GF-D8 (cell line): ENCODE measurements at regions not wholly inside any gene's neighbourhood (a gene's known extent, or its start where the extent isn't known, plus 50 kb on each side); places are given as distances from the start of the nearest gene placed in this dataset.
A peak's percentile ranks its signal among the peaks of the same experiment; 100 is the strongest.
"Not testable (repeated sequence)": the region's sequence is repeated elsewhere in the genome, so short reads cannot be mapped to it uniquely, and the experiment has no call there.

Experiments used
- DNase-seq: peaks from one replicate; lab custom pipeline; 2025; lab: John Stamatoyannopoulos, UW

DNA sequence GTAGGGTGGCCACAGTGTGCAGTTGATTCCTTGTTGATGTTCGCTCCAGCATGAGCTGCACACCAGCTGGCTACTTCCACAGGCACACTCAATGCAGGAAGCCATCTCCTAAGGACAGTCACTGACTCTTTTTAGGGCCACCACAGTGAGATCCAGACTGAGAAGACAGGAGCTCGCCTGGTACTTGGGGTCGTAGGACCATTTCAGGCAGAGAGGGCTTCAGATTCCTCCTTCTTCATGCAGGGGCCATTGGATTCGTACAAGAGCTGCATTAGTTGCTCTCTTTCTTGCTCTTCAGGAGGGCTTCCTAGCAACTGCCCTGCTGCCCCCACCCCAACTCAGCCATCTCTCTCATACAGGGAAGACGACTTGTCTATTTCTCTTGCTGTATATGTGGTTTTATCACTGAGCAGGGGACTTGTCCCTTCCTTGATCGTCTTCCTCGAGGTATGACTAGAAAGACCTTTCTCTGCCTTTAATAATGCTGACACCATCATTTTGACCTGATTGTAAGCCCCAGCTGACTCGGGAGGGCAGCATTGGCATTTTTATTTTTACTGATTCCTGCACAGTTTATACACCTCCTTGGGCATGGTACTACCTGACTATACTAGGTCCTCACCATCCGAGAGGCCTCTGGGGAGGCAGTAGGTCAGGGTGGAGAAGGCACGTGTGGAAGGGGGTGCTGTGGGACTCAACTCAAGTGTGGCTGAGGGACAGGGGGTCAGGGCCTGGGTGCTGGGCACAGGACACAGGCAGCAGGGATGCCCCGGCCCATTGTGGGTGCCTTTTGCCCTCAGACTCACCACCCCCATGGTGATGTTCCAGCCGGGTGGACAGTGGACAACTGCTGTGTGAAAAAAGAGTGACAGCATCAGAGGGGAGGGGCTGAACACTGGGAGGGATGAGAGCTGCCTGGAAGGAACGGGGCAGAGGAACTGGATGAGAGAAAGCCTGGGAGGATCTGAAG is 136.7 kb upstream of the ZNF746 start:
- no peak for DNase-seq

DNA sequence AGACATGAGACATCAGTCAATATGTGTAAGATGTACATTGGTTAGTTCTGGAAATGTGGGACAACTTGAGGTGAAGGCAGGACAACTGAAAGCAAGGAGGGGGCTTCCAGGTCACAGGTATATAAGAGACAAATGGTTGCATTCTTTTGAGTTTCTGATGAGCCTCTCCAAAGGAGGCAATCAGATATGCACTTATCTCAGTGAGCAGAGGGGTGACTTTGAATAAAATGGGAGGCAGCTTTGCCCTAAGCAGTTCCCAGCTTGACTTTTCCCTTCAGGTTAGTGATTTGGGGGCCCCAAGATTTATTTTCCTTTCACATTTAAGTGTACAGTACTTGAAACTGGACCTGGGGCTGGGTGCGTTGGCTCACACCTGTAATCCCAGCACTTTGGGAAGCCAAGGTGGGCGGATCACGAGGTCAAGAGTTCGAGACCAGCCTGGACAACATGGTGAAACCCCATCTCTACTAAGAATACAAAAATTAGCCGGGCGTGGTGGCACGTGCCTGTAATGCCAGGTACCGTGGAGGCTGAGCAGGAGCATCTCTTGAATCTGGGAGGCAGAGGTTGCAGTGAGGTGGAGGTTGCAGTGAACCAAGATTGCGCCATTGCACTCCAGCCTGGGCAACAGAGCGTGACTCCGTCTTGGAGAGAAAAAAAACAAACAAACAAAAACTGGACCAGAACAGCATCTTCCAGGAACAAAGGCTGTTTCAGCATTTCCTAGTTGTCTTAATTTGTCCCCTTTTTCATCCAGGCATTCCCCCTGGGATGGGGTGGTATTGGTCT is 130.9 kb upstream of the ZNF746 start:
- not testable (repeated sequence) for DNase-seq

DNA sequence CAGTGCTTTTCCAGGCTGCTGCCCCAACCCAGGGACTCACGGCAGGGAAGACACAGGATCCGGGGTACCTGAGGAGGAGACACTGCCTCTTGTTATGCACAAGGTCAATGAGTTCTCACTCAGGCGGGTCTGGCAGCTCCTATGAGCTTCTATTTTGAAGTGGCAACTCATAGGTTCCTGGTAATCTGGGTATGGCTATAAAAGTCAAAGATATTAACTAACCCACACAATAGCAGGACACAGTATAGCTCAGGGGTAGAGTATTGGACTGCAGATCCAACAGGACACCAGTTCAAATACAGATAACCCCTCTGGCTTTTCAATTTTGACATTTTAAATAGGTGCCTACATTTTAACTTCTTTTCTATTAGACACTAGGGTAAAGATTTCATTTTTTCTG is 130.3 kb upstream of the ZNF746 start:
- no peak for DNase-seq

DNA sequence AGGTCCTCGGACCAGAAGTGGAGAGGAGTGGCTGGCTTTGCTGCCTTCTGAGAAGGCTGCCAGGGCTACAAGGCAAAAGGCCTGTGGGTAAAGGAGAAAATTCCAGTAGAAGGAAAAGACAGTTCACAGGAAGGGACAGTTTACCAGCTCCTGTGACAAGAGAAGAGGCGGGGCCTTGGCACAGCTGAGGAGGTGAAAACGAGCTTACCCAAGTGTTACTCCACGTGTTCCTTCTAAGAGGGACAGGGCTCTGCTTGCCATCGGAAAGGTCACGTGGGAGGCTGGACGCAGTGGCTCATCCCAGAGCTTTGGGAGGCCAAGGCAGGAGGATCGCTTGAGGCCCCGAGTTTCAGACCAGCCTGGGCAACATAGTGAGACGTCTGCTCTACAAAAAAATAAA is 129.4 kb upstream of the ZNF746 start:
- no peak for DNase-seq

DNA sequence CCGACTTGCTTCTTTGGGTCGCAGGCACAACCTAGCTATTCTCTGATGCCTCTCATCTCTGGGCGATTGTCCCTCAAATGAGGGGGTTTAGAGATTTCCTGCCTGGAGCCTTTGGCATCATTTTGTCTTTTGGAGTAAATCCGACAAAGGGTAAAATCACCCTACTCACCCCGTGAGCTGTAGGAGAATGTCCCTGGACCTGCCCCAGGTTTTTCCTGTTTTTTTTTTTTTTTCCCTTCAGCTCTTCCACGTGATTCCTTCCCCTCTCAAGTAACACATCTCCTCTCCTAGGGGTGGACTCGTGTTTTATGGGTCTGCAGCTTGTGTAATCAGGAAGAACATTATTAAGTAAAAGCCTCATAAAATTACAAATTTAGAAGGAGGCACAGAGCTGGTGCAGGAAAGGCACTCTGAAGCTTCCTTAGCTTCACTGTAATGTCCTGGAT is 128.4 kb upstream of the ZNF746 start:
- peak; percentile 85 for DNase-seq

DNA sequence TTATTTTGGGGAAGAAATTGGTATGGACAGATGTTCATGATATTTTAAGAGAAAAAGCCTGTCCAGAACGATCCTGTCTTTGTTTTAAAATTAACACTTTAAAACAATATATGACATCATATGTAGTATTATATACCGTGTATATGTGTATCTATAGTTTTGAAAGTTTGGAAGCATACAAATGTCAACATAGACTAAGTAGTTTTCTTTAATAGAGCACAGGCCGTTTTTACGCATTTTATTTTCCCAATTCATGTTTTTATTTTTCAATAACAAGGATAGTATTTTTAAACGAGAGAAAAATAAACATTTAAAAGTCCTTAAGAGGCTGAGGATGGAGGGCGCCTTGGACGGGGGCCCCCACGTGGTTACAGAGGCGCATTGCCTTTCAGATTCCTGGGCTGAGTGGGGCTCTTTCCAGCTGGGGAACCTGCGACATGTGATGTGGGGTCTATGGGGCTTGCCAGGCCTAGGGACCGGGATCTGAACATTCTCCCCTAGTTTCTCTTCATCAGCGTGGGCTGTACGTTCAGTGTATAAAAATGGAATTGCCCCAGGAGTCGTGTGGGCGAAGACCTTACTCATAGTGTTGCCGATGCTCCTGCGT is 127.8 kb upstream of the ZNF746 start:
- DNase-seq, result peak; percentile 52

DNA sequence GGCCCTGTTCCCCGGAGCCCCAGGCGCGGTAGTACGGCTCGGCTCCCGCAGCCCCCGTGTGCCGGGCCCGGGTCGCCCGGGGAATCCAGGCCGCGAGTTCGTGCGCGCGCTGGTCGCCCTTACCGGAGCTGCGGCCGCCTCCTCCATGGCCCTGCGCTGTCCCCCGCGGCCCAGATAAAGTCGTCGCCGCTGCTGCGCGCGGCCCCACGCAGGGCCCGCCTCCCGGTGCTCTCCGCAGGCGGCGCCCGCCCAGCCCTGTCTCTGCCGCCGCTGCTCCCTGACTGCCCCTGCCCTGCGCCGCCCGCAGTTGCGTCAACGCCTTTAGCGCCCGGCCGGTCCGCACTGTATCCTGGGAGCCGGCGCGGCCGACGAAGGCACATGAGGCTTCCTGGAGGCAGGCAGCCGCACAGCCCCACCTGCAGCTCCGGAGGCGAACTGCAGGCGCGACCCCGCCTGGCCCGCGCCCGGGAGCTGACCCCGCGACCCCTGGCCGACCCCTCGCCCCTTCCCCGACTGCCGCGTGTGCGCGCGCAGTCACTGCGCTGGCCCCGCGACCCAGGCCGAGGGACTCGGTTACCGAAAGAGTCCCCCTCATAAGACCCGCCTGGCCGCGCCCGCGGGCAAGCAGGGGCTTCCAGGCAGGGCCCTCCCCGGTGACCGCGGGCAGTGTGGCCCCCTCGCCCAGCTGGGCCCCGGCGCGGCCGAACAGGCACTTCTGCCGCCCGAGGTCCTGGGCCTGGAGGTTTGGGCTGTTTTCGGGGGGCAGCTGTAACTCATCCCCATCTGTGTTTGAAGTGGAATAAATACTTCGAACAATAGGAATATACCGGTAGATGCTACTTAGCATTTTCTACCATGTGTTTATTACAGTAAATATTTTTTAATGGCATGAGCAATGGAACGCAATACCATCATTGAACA is 127.1 kb upstream of the ZNF746 start:
- peak; percentile 88 for DNase-seq

DNA sequence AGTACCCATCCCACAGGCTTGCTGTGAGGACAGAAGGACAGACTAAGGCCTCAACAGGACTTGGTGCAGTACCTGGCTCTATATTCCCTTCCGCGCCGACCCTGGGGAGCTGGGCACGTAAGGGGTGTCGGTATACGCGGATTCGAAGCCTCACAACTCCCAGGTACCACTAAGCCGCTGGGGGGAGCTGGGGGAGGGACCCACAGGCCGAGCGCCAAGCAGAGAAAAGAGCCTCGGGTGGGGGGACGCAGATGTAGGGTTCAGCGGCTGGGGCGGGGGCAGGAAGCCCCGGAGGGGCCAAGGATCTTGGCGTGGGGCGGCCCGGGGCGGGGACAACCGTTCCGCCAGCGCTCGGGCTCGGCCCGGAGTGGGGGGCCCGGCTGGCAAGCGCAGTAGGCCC is 126.4 kb upstream of the ZNF746 start:
- DNase-seq, result no peak

DNA sequence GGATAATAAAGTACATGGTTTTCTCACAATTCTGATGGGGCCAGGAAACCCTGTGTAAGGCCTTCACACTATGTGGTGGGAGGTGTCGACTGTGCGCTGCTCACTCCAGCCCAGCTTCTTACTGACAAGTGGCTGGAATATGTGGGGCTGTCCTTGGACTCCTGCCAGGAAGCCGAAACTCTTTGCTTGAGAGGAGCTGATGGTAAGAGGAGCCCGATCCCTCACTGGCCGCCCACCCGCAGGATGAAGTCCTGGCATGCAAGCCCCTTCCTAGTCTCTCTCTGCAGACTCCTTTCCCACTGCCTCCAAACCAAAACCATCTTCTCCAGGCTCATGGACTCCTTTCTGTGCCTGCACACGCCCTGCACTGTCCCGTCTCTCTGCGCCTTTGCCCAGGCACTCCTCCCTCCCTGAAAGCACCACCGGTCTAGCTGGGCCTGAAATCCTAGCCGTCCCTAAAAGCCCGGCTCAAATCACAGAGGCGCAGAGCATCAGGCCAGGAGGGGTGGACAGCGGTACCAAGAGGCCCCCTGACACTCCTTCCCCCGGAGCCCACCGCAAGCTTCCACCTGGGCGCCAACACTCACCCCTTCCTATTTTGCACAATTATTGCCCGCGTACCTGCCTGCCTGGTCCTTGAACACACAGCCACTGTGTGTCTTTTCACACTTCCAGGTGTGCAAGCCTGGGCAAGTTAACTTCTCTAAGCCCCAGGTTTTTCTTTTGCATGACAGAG is 125.8 kb upstream of the ZNF746 start:
- not testable (repeated sequence) for DNase-seq

DNA sequence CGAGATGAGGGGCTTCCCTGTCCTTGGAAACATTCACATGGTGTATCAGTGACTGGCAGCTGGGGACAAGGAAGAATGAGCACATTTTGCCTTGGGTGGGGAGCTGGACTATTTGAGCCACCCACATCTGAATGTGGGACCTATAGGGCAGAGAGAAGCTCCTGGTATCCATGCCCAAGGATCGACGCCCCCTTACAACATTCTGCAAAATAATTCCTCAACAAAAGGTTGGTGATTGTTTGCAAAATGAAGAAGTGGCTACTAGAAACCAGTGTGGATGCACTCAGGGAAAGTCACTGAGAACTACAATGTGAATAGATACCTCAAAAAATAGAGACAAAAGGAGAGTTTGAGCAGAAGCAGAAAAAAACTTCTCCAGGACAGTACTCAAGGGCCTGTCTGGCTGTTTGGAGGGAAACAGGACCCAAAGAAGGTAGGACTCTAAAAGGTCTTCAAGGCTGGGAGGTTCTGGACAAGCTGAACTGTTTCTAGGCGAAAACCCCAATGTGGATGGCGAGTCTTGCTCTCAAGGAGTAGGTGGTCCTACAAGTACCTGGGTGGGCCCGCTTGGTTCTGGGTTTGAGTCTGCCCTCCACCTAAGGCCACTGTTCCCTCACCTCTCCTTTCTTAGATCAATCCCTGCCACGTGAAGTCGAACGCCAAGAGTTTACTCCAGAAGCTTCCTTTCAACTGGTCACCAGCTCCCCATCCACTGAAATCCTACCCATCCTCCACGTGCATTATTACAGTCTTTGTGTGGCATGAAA is 125.0 kb upstream of the ZNF746 start:
- no peak for DNase-seq

DNA sequence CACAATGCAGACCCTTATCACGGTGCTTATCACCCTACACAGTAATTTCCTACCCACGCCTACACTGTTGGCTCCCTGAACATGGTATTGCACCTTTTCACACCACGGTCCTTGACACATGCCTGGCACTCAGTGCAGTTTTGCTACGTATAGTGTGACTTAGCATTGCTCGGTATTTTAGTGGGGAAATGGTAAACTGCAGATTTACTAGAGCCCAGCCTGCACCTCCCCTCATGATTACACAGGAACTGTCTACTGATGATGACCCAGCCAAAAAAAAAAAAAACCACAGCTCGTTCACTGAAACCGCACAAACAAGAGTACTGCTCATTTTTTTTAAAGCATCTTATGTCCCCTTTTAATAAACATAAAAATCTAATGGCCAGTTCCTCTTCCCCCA is 124.2 kb upstream of the ZNF746 start:
- no peak for DNase-seq

DNA sequence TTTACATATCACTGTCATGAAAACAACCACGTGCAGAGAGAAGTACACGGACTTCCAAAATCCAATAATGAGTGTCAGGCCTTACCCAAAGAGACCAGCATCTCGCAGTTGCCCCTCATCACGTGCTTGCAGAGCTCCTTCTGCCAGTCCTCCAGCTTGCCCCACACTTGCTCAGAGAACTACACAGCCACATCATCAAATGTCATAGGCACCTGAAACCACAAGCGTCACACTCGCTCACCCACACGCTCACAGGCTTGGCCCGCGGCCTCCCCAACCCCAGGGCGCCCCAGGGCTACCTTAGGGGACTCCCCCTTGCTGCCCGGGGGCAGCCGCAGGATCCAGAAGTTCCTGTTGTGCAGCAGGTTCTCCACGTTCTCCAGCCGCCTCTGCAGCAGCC is 123.4 kb upstream of the ZNF746 start:
- no peak for DNase-seq

DNA sequence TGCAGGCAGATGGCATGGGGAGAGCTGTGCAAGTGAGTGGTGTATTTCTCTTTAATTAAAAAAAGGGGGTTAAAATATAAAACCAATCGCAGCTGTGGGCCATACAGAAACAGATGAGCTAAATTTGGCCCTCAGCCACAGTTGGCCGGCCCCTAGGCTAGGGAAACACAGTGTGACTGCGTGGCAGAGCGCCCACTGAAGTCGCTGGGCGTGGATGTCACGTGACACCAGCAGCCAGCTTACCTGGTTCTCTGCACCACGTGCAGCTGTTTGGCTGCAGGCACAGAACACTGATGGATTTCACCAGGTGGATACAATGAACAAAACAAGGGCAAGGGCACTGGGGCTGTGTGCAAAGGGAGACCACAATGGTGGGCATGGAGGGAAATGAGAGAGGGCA is 119.3 kb upstream of the ZNF746 start:
- DNase-seq, result no peak

DNA sequence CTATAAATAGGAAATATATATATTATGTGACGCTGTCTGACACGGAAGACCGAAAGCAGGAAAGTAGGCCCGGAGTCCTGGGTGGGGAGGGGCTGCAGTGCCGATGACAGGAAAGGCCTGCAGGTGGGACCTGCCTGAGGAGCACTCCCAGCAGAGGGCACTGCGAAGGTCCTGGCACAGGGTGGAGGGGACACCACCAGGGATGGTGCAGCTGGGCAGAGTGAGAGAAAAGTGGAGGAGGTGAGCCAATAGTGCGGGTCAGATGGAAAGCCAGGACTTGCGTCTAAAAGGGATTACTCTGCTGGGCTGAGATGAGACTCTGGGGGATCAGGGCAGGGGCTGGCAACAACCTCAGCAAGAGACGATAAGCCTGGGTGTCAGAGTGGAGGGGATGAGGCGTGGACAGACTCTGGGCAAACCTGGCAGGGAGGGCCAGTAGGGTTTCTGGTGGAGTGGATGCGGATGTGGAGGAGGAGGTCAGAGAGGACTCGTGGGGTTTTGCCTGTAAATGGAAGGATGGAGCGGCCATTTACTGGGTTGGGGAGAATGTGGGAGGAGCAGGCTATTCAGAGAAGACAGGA is 118.2 kb upstream of the ZNF746 start:
- DNase-seq, result no peak

DNA sequence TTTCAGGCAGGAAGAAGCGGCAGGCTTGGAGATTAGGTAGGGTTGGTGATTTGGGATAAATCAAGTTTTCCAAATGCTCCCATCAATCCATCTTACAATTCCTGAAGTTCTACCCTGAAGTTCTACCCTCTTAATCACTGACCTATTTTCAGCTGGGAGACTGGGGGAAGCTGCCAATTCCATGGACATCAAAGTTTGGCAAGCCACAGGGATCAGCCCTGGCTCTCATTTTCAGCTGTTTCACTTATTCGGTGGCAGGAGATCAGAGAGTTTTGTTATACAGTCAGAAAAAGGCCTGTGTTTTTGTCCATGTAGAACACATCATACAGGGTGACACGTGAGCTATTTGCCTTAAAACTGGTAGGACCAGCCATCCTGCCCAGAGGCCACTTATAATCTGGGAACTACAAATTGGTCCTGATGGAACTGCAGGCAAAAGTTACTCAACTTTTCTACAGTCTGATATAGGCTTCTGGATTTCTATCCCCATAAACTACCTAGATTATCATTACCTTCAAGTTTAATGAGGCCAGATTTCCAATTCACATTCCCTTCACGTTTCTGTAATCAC is 112.9 kb upstream of the ZNF746 start:
- DNase-seq, result no peak

DNA sequence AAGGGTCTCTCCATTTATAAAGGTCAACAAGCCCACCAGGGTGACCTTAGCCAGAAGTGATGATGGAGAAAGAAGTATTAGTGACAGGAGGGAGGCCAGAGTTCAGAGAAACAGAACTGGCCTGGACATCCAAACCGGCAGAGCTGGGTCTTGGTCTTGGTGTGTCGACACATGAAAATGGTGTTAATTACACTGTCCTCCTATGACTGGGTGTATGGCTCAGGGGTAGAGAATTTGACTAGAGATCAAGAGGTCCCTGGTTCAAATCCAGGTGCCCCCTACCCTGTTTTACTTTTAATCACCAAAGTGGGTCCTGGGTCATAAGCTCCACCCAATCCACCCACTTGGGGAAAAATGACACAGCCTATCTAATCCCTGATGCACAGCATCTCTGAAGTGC is 110.6 kb upstream of the ZNF746 start:
- DNase-seq, result no peak

DNA sequence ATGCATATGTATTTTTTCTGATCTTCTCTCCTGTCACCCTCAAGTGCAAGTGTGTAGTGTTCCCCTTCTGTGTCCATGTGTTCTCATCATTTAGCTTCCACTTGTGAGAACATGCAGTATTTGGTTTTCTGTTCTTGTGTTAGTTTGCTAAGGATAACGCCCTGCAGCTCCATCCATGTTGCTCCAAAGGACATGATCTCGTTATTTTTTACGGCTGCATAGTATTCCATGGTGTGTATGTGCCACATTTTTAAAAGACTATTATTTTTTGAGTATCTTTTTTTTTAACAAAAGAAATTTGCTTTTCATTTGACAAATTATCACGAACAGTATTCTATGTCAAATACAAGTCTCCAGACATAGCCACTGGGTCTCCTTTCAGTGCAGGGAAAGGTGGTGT is 110.1 kb upstream of the ZNF746 start:
- no peak for DNase-seq

DNA sequence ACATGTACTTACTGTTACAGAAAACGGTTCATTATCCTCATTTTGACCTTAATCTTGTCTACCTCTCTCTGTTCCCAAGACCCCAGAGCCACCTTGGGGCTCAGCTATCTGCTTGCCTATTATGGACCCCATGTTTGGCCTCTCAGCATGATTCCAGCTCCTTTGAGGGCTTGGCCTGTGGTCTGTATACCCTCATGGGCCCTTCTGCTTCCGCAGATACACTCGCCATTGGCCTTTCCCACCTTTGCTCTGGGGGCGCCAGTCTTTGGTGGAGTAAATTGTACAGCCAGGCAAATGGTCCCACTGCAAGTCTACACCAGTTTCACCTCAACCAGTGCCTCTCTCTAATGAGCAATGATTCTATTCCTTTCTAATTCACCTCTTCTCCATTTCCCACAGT is 109.2 kb upstream of the ZNF746 start:
- DNase-seq, result no peak

DNA sequence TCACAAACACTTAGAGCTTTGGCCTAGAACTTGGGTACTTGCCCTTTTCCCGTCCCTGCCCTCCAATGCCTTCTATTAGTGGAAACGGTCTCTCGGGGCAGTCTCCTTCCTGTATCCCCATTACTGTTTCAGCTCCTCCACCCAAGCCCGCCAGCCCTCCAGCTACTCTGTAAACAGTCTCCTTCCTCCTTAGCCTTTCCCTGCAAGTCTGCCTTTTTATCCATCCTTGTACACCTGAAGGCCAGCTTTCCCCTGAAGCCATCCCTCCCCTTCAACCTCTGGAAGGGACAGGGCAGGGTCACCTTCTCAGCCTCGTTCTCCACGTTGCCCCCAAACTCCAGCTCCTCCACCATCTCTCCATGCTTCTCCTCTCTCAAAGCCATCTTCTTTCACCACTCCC is 108.1 kb upstream of the ZNF746 start:
- DNase-seq, result no peak
